H1 (cell line): ENCODE measurements at regions not wholly inside any gene's neighbourhood (a gene's known extent, or its start where the extent isn't known, plus 50 kb on each side); places are given as distances from the start of the nearest gene placed in this dataset.

Source experiments
- CTCF ChIA-PET: fragments of 300-600 bp; sonication (Branson Sonifier 250); formaldehyde crosslinking; loops from one replicate; lab custom pipeline; 2021; ENCODE audit not compliant: partially characterized antibody; lab: Charles Lee
- POLR2A ChIA-PET: fragments of 300-600 bp; sonication (Branson Sonifier 250); formaldehyde crosslinking; loops from one replicate; lab custom pipeline; 2021; ENCODE audit warnings: inconsistent platforms; ENCODE audit not compliant: partially characterized antibody; lab: Charles Lee
- DNase-seq, 2 experiments: peaks; one replicate each; pipeline versions ENCODE4 v3.0.0 to v3.0.0-alpha.2; 2010 to 2022; ENCODE audit warnings: low spot score in 2 of 2, low read depth in 1 of 2, mixed read lengths in 1 of 2
- FAIRE-seq: peaks from 2 replicates; lab custom pipeline; 2011; peaks lifted over from hg19 to GRCh38; lab: Jason Lieb, UNC
- H2AFZ ChIP-seq: 2 replicates; pipeline ENCODE4 v1.8.1; 2012; ENCODE audit warnings: low read length, inconsistent platforms
- H2AK5ac ChIP-seq: 2 replicates; pipeline ENCODE4 v1.6.1; 2013; ENCODE audit warnings: low read depth, low read length
- H2BK120ac ChIP-seq: replicated peaks from 2 replicates; pipeline ENCODE3; 2013; ENCODE audit warnings: low read depth, low read length, inconsistent platforms
- H2BK12ac ChIP-seq: 2 replicates; pipeline ENCODE4 v1.6.1; 2013; ENCODE audit warnings: low read depth, low read length
- H2BK15ac ChIP-seq: 2 replicates; pipeline ENCODE4 v1.6.1; 2013; ENCODE audit warnings: low read length
- H2BK20ac ChIP-seq: 2 replicates; pipeline ENCODE4 v1.6.1; 2013; ENCODE audit warnings: low read length
- H2BK5ac ChIP-seq: 2 replicates; pipeline ENCODE4 v1.6.1; 2013; ENCODE audit warnings: low read depth, low read length
- H3K14ac ChIP-seq: 2 replicates; pipeline ENCODE4 v1.6.1; 2013; ENCODE audit warnings: inconsistent platforms; ENCODE audit not compliant: insufficient read length
- H3K18ac ChIP-seq: 2 replicates; pipeline ENCODE4 v1.6.1; 2013; ENCODE audit warnings: low read length; ENCODE audit errors: extremely low read depth
- H3K23ac ChIP-seq: 2 replicates; pipeline ENCODE4 v1.6.1; 2013; ENCODE audit warnings: inconsistent platforms; ENCODE audit not compliant: insufficient read length
- H3K23me2 ChIP-seq: 2 replicates; pipeline ENCODE4 v1.6.1; 2013; ENCODE audit warnings: low read depth, low read length
- H3K27ac ChIP-seq: 2 replicates; pipeline ENCODE4 v1.6.1; 2011; ENCODE audit warnings: low read depth, low read length, inconsistent platforms
- H3K27me3 ChIP-seq, 4 experiments: replicated peaks in 1 of 4; 1 replicate in 1 of 4; 2 replicates in 3 of 4; pipeline versions ENCODE4 v1.6.1 to v1.8.1; 2011 to 2013; ENCODE audit warnings: low read length in 3 of 4, mild to moderate bottlenecking in 3 of 4, inconsistent platforms in 2 of 4, mixed read lengths in 2 of 4, moderate library complexity in 1 of 4; ENCODE audit not compliant: control insufficient read depth in 3 of 4, insufficient read depth in 3 of 4; ENCODE audit errors: extremely low read depth in 1 of 4
- H3K36me3 ChIP-seq, 4 experiments: 2 replicates each; pipeline versions ENCODE4 v1.6.1 to v1.8.1; 2011 to 2013; ENCODE audit warnings: mild to moderate bottlenecking in 4 of 4, low read length in 3 of 4, moderate library complexity in 2 of 4, control low read depth in 1 of 4, inconsistent platforms in 1 of 4; ENCODE audit not compliant: insufficient read depth in 4 of 4, control insufficient read depth in 2 of 4
- H3K4ac ChIP-seq: replicated peaks from 2 replicates; pipeline ENCODE3; 2013; ENCODE audit warnings: low read length, low read depth, mixed read lengths, inconsistent platforms; ENCODE audit not compliant: insufficient read length
- H3K4me1 ChIP-seq, 4 experiments: replicated peaks in 1 of 4; 1 replicate in 1 of 4; 2 replicates in 3 of 4; pipeline versions ENCODE4 v1.6.1 to v1.8.1; 2011 to 2013; ENCODE audit warnings: low read length in 3 of 4, inconsistent platforms in 2 of 4, mixed read lengths in 1 of 4; ENCODE audit not compliant: insufficient read depth in 4 of 4, control insufficient read depth in 3 of 4
- H3K4me2 ChIP-seq, 2 experiments: 2 replicates each; pipeline versions ENCODE4 v1.6.1 to v1.8.1; 2011 to 2013; ENCODE audit warnings: low read depth in 2 of 2, low read length in 2 of 2, control low read depth in 1 of 2, inconsistent platforms in 1 of 2, mild to moderate bottlenecking in 1 of 2; ENCODE audit not compliant: insufficient read depth in 1 of 2
- H3K4me3 ChIP-seq, 4 experiments: fragments of 200-600, 300-600 bp in 1 of 4; sonication (generic), shearing (Covaris generic), sonication (Bioruptor Twin) in 1 of 4; 2 replicates each; pipeline versions ENCODE4 v1.5.1 to v1.8.1; 2011 to 2016; ENCODE audit warnings: low read length in 4 of 4, low read depth in 3 of 4, control low read depth in 2 of 4, inconsistent platforms in 2 of 4, mild to moderate bottlenecking in 2 of 4, mixed read lengths in 1 of 4, moderate library complexity in 1 of 4; ENCODE audit not compliant: insufficient read depth in 2 of 4; ENCODE audit errors: extremely low read depth in 1 of 4
- H3K56ac ChIP-seq: replicated peaks from 2 replicates; pipeline ENCODE3; 2013; ENCODE audit warnings: low read depth, mild to moderate bottlenecking, mixed read lengths, low read length, inconsistent platforms; ENCODE audit not compliant: insufficient read length
- H3K79me1 ChIP-seq: 2 replicates; pipeline ENCODE4 v1.6.1; 2013; ENCODE audit warnings: low read depth, low read length, control low read depth
- H3K79me2 ChIP-seq, 2 experiments: 2 replicates each; pipeline versions ENCODE4 v1.6.1 to v1.8.1; 2012 to 2013; ENCODE audit warnings: low read length in 2 of 2, mild to moderate bottlenecking in 2 of 2, inconsistent platforms in 1 of 2; ENCODE audit not compliant: insufficient read depth in 2 of 2, control insufficient read depth in 1 of 2
- H3K9ac ChIP-seq, 4 experiments: replicated peaks in 1 of 4; 1 replicate in 1 of 4; 2 replicates in 3 of 4; pipeline versions ENCODE4 v1.6.1 to v1.8.1; 2011 to 2013; ENCODE audit warnings: low read depth in 3 of 4, low read length in 3 of 4, control low read depth in 2 of 4, mild to moderate bottlenecking in 2 of 4, moderate library complexity in 2 of 4, inconsistent platforms in 1 of 4; ENCODE audit errors: extremely low read depth in 1 of 4
- H3K9me3 ChIP-seq, 2 experiments: 2 replicates each; pipeline versions ENCODE4 v1.6.1 to v1.8.1; 2012 to 2013; ENCODE audit warnings: mild to moderate bottlenecking in 2 of 2, moderate library complexity in 2 of 2, control low read depth in 1 of 2, inconsistent platforms in 1 of 2, low read depth in 1 of 2, low read length in 1 of 2, mixed read lengths in 1 of 2; ENCODE audit not compliant: insufficient read depth in 2 of 2
- H4K20me1 ChIP-seq, 2 experiments: replicated peaks in 1 of 2; 2 replicates each; pipeline versions ENCODE3 to v1.8.1; 2011 to 2013; ENCODE audit warnings: inconsistent platforms in 2 of 2, low read length in 2 of 2, mild to moderate bottlenecking in 1 of 2; ENCODE audit not compliant: insufficient read depth in 2 of 2, control insufficient read depth in 1 of 2
- H4K5ac ChIP-seq: 2 replicates; pipeline ENCODE4 v1.6.1; 2013; ENCODE audit warnings: low read length, low read depth, mixed read lengths, inconsistent platforms; ENCODE audit not compliant: insufficient read length
- H4K8ac ChIP-seq: 2 replicates; pipeline ENCODE4 v1.8.0; 2013; ENCODE audit warnings: mild to moderate bottlenecking, moderate library complexity, low read length, inconsistent platforms; ENCODE audit not compliant: insufficient read depth; ENCODE audit errors: extremely low read depth
- H4K91ac ChIP-seq: replicated peaks from 2 replicates; pipeline ENCODE3; 2013; ENCODE audit warnings: low read length, mixed read lengths, inconsistent platforms; ENCODE audit not compliant: insufficient read length
- ASH2L ChIP-seq: fragments of 200-600, 300-600 bp; sonication (generic); IDR thresholded peaks from one replicate; pipeline ENCODE4 v1.7.1; 2017; ENCODE audit warnings: low read length
- CHD2 ChIP-seq: IDR thresholded peaks from 2 replicates; pipeline ENCODE4 v1.6.1; 2012; ENCODE audit warnings: low read length, improper control_type of control experiment
- MAFK ChIP-seq: IDR thresholded peaks from 2 replicates; pipeline ENCODE4 v1.6.1; 2012; ENCODE audit warnings: low read depth, mild to moderate bottlenecking, improper control_type of control experiment, low read length
- SIX5 ChIP-seq: IDR thresholded peaks from 2 replicates; pipeline ENCODE4 v1.6.1; 2011; ENCODE audit warnings: mild to moderate bottlenecking, low read depth, low read length
- WGBS, 2 experiments: shearing (Covaris generic) in 1 of 2; methylation state at CpG; one replicate each; pipeline versions ENCODE4 v1.1.6 to v1.1.7; 2013 to 2015; ENCODE audit warnings: low lambda C conversion rate in 2 of 2, mixed read lengths in 2 of 2, inconsistent platforms in 1 of 2, low coverage in 1 of 2, missing lambda C conversion rate in 1 of 2; ENCODE audit not compliant: insufficient replicate concordance in 2 of 2, insufficient coverage in 1 of 2, insufficient read length in 1 of 2; ENCODE audit errors: extremely low coverage in 1 of 2, missing lambda C conversion rate in 1 of 2; 5-methylcytosine and 5-hydroxymethylcytosine counted together

- Histone ChIP-seq H4K20me1 (no peaks in the 10 kb centered on the region), H3K4ac (no peak overlapping the region), H3K4me3 (no peak overlapping the region; a peak in 1 of 8 replicates), H3K79me2 (peaks cover 0 to 7% of the 10 kb centered on the region in 2 experiments; a peak in 2 of 4 replicates), H3K23me2 (peaks cover 3% of the 10 kb centered on the region; the same call in 1 of the 2 replicates), H3K18ac (no peak overlapping the region; the same call in 1 of the 2 replicates), H2AFZ (no peak overlapping the region), H3K27me3 (no peaks in the 10 kb centered on the region), H2BK5ac (no peak overlapping the region), H4K5ac (no peak overlapping the region), H4K91ac (no peak overlapping the region), H3K23ac (no peak overlapping the region), H3K79me1 (no peaks in the 10 kb centered on the region), H3K36me3 (no peaks in the 10 kb centered on the region), H2BK20ac (no peak overlapping the region), H3K4me1 (peaks cover 0 to 10% (median 2%) of the 10 kb centered on the region in 4 experiments; a peak in 3 of 7 replicates), H3K9ac (no peak overlapping the region), H3K14ac (no peak overlapping the region), H2AK5ac (no peak overlapping the region), H2BK15ac (no peak overlapping the region; the same call in 1 of the 2 replicates), H3K56ac (no peak overlapping the region), H3K9me3 (no peaks in the 10 kb centered on the region), H3K27ac (no peak overlapping the region), H2BK120ac (no peak overlapping the region), H2BK12ac (no peak overlapping the region), H4K8ac (no peak overlapping the region), H3K4me2 (peak overlapping the region in 1 of 2 experiments; percentile 82; a peak in 1 of 4 replicates)
- ChIA-PET CTCF (interaction anchor here (1.7 kb wide), 1 partner anchor 26 kb away, joined by 4 read pairs; no protein-coding TSS in a partner anchor), POLR2A (no interaction called here)
- DNase-seq (no peak), FAIRE-seq (no peak)
- 71% methylated on average over 2 of the region's 2 CpGs; no CpG with 5 or more reads in 1 of the 2 experiments for WGBS, 2 experiments
- TF ChIP-seq MAFK (peak; percentile 46; the same call in 1 of the 2 replicates), ASH2L (no peak), SIX5 (no peak), CHD2 (no peak)
Measured at GRCh38 chr2:48049371-48049770, 143.1 kb upstream of the FBXO11 start.
